GM23248 (cell line): ENCODE measurements at regions not wholly inside any gene's neighbourhood (a gene's known extent, or its start where the extent isn't known, plus 50 kb on each side); places are given as distances from the start of the nearest gene placed in this dataset.

ENCODE experiments used
- EZH2 ChIP-seq: fragments of 200-600 bp; sonication (generic); IDR thresholded peaks from 2 replicates; pipeline ENCODE4 v1.6.1; 2018; ENCODE audit warnings: antibody characterized with exemption, mild to moderate bottlenecking; ENCODE audit not compliant: insufficient read depth, poor library complexity, severe bottlenecking
- EZH2phosphoT487 ChIP-seq: fragments of 200-600 bp; sonication (generic); IDR thresholded peaks from 2 replicates; pipeline ENCODE4 v1.6.1; 2018; ENCODE audit warnings: antibody characterized with exemption, moderate library complexity, mild to moderate bottlenecking, low read depth; ENCODE audit not compliant: insufficient read depth

DNA sequence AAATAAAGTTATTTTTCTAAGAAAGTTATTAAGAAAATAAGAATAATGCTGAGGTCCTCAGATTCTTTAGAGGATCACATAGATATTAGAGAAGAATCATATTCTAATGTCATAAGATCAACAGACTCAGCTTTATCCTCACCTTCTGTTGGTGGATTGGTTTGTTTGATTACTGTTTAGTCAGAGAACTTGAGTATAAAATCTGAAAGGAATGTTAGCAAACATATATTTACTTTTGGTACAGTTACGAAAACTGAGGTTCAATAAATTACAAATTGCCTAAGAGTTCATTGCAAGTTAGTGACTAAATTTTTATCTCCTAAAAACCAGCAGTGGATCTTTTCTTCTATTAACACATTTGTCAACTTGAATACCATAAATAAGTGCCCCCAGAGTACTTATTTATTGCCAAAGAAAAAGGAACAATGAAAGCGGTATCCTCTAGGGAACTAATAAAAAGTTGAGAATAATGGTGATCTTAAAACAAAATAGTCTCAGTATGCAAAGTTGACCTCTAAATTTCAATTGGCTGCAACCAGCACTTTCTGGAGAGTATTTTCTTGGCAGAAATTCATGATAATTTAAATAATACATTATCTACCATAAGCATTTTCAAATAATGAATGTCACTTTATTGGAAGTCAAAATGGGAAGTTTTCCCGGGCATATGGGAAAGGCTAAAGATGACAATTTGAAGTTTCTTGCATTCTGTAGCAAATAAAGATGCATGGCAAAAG, 296.8 kb downstream of the OTOL1 start:
- no peak for TF ChIP-seq EZH2
- no peak for TF ChIP-seq EZH2phosphoT487
